Endothelial cell of umbilical vein (primary cell): ENCODE measurements at regions not wholly inside any gene's neighbourhood (a gene's known extent, or its start where the extent isn't known, plus 50 kb on each side); places are given as distances from the start of the nearest gene placed in this dataset.

ENCODE experiments used
- BruUV-seq: library from RNA; stranded (reverse); fragments of 400-500 nt; replicated peaks from 2 replicates; lab custom pipeline; 2021; lab: Mats Ljungman, UMichigan
- CTCF ChIA-PET: fragments of 300-600, 350-600 bp; sonication (Branson Sonifier 250); formaldehyde crosslinking; loops from one replicate; lab custom pipeline; 2021; ENCODE audit warnings: antibody characterized with exemption, inconsistent platforms; lab: Charles Lee
- POLR2A ChIA-PET: fragments of 300-600, 350-600 bp; sonication (Branson Sonifier 250); formaldehyde crosslinking; loops from one replicate; lab custom pipeline; 2021; ENCODE audit warnings: antibody characterized with exemption, inconsistent platforms; lab: Charles Lee
- DNase-seq: peaks from one replicate; pipeline ENCODE4 v3.0.0-alpha.2; 2011; ENCODE audit warnings: low read depth, low spot score
- FAIRE-seq: peaks from 2 replicates; lab custom pipeline; 2011; peaks lifted over from hg19 to GRCh38; lab: Jason Lieb, UNC
- H2AFZ ChIP-seq: 2 replicates; pipeline ENCODE4 v1.6.0; 2012; ENCODE audit warnings: low read depth, low read length, control low read depth, inconsistent platforms
- H3K27ac ChIP-seq: 2 replicates; pipeline ENCODE4 v1.5.1; 2011; ENCODE audit warnings: low read depth, mild to moderate bottlenecking, control low read depth, low read length, moderate library complexity; ENCODE audit not compliant: insufficient read depth
- H3K27me3 ChIP-seq, 2 experiments: 2 replicates each; pipeline versions ENCODE4 v1.6.0 to v1.6.1; 2011; ENCODE audit warnings: low read length in 2 of 2, mixed read lengths in 1 of 2; ENCODE audit not compliant: control insufficient read depth in 2 of 2, insufficient read depth in 2 of 2
- H3K36me3 ChIP-seq, 2 experiments: 2 replicates in 1 of 2; 3 replicates in 1 of 2; pipeline ENCODE4 v1.5.1; 2011; ENCODE audit warnings: low read length in 2 of 2, mild to moderate bottlenecking in 1 of 2, moderate library complexity in 1 of 2; ENCODE audit not compliant: control insufficient read depth in 2 of 2, insufficient read depth in 2 of 2; ENCODE audit errors: extremely low read depth in 1 of 2
- H3K4me1 ChIP-seq: 3 replicates; pipeline ENCODE4 v1.5.1; 2011; ENCODE audit warnings: mild to moderate bottlenecking, low read length; ENCODE audit not compliant: control insufficient read depth, insufficient read depth; ENCODE audit errors: extremely low read depth
- H3K4me2 ChIP-seq: 2 replicates; pipeline ENCODE4 v1.6.1; 2011; ENCODE audit warnings: low read length, control low read depth, mixed read lengths; ENCODE audit not compliant: insufficient read depth
- H3K4me3 ChIP-seq, 3 experiments: fragments of 200-600 bp in 1 of 3; sonication (generic), shearing (Covaris generic) in 1 of 3; replicated peaks in 1 of 3; 2 replicates each; pipeline ENCODE4 v1.5.1; 2011 to 2016; ENCODE audit warnings: control low read depth in 3 of 3, low read length in 3 of 3, mild to moderate bottlenecking in 2 of 3, inconsistent platforms in 1 of 3, low read depth in 1 of 3, moderate library complexity in 1 of 3; ENCODE audit not compliant: insufficient read depth in 1 of 3
- H3K79me2 ChIP-seq: 2 replicates; pipeline ENCODE4 v1.6.0; 2012; ENCODE audit warnings: low read length, inconsistent platforms; ENCODE audit not compliant: control insufficient read depth, insufficient read depth
- H3K9ac ChIP-seq: replicated peaks from 2 replicates; pipeline ENCODE3; 2011; ENCODE audit warnings: low read length, control low read depth; ENCODE audit not compliant: insufficient read depth; ENCODE audit errors: extremely low read depth
- H3K9me1 ChIP-seq: replicated peaks from 3 replicates; pipeline ENCODE4 v1.6.0; 2011; ENCODE audit warnings: mild to moderate bottlenecking, low read length; ENCODE audit not compliant: control insufficient read depth, insufficient read depth; ENCODE audit errors: extremely low read depth
- H3K9me3 ChIP-seq: replicated peaks from 2 replicates; pipeline ENCODE4 v1.5.1; 2012; ENCODE audit warnings: low read length, inconsistent platforms; ENCODE audit not compliant: control insufficient read depth, insufficient read depth
- H4K20me1 ChIP-seq: replicated peaks from 2 replicates; pipeline ENCODE3; 2011; ENCODE audit warnings: mild to moderate bottlenecking, low read length; ENCODE audit not compliant: control insufficient read depth, insufficient read depth; ENCODE audit errors: extremely low read depth
- EZH2 ChIP-seq: IDR thresholded peaks from 2 replicates; pipeline ENCODE4 v1.6.1; 2012; ENCODE audit warnings: borderline replicate concordance, low read depth, mild to moderate bottlenecking, moderate library complexity, low read length, inconsistent platforms; ENCODE audit not compliant: severe bottlenecking
- FOS ChIP-seq: IDR thresholded peaks from 2 replicates; pipeline ENCODE4 v1.6.1; 2011; ENCODE audit warnings: mild to moderate bottlenecking, low read length, moderate library complexity, borderline replicate concordance; ENCODE audit not compliant: insufficient read depth
- JUN ChIP-seq: IDR thresholded peaks from 2 replicates; pipeline ENCODE4 v1.6.1; 2011; ENCODE audit warnings: borderline replicate concordance, low read depth; ENCODE audit not compliant: insufficient read length, insufficient read depth
- MYC ChIP-seq: IDR thresholded peaks from one replicate; pipeline ENCODE4 v1.6.1; 2011; ENCODE audit warnings: mild to moderate bottlenecking, low read depth, low read length
- POLR2A ChIP-seq: IDR thresholded peaks from 2 replicates; pipeline ENCODE4 v1.6.1; 2012; ENCODE audit warnings: low read depth, mild to moderate bottlenecking, control low read depth, low read length
- POLR2AphosphoS5 ChIP-seq: IDR thresholded peaks from 2 replicates; pipeline ENCODE4 v1.6.1; 2012; ENCODE audit warnings: low read depth, mild to moderate bottlenecking, control low read depth, low read length, moderate library complexity; ENCODE audit not compliant: insufficient read depth
- dilution Hi-C: fragments of 300-500 bp; cut with MboI; formaldehyde crosslinking; loops from one replicate; pipeline ENCODE4 v1.15.0; 2019; ENCODE audit warnings: low sequenced_read_pairs; ENCODE audit not compliant: extremely low pct_ligation_motif_present
- intact Hi-C: fragments of 100-400 bp; cut with micrococcal nuclease; formaldehyde crosslinking; loops from one replicate; pipeline ENCODE4 v1.10.0; 2022
- TF ChIP-seq, protein P1 (sequence below): IDR thresholded peaks from 2 replicates; pipeline ENCODE4 v1.6.1; 2011; ENCODE audit not compliant: insufficient read depth, insufficient read length

DNA sequence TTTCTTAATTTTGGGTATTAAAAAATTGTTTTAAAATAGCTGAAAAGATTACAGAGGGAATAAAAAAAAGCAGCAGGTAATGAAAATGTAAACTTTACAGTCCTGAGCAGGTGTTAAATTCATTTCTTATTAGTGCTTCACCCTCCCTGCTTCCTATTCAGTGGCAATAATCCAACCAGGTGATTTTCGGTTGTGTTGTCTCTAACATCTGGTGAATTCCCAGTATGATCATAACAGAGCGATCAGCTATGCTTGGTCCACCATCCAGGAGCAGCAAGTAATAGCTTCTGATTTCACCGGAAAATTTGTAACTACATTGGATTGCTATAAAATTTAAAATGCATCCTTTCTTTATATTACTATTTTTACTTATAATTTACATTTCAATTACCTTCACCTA is 673.1 kb downstream of the SOCS6 start:
- FAIRE-seq (no peak), DNase-seq (no peak)
- no peak overlapping the region for H3K4me3 ChIP-seq
- H3K9me3 ChIP-seq: no peaks in the 10 kb centered on the region
- intact Hi-C loops: no loop called here
- H4K20me1 ChIP-seq: no peaks in the 10 kb centered on the region
- no peaks in the 10 kb centered on the region for H3K9me1 ChIP-seq
- H3K79me2 ChIP-seq: no peaks in the 10 kb centered on the region
- H3K36me3 ChIP-seq: no peaks in the 10 kb centered on the region
- CTCF ChIA-PET: interaction anchor here (1.7 kb wide), 1 partner anchor 20 kb away, joined by 3 read pairs; no protein-coding TSS in a partner anchor
- no peaks in the 10 kb centered on the region for H3K27me3 ChIP-seq
- H3K9ac ChIP-seq: no peak overlapping the region
- no TSS peak for BruUV-seq
- no peak overlapping the region for H3K4me2 ChIP-seq
- dilution Hi-C loops: no loop called here
- no peak overlapping the region for H2AFZ ChIP-seq
- H3K4me1 ChIP-seq: no peaks in the 10 kb centered on the region
- H3K27ac ChIP-seq: no peak overlapping the region
- POLR2A ChIA-PET: no interaction called here
- TF ChIP-seq, protein P1, sequence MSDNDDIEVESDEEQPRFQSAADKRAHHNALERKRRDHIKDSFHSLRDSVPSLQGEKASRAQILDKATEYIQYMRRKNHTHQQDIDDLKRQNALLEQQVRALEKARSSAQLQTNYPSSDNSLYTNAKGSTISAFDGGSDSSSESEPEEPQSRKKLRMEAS: no peak
- no peak for TF ChIP-seq EZH2

DNA sequence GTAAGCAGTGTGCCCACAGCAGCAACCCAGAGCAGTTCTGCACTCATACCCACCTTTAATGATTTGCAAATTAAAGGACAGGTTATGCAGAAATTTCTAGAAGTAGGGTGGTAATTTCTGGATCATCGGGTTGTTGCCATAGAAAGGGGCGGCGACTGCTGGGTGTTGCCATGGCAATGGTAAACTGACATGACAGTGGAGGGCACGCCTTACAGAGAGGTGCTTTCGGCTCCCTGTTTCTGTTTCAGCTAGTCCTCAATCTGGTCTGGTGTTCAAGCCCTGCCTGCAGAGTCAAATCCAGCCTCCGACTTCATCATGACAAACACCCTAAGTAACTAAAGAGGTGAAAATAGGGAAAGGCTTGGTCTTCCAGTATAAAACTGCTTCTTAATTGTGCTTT is 667.7 kb downstream of the SOCS6 start:
- dilution Hi-C loops: no loop called here
- ChIA-PET POLR2A (no interaction called here), CTCF (interaction anchor here (1.0 kb wide), 1 partner anchor 12 kb away, joined by 3 read pairs; no protein-coding TSS in a partner anchor)
- Histone ChIP-seq H3K4me2 (no peak overlapping the region), H3K4me3 (no peak overlapping the region), H3K9ac (no peak overlapping the region), H3K36me3 (no peaks in the 10 kb centered on the region), H3K27ac (no peak overlapping the region), H4K20me1 (no peaks in the 10 kb centered on the region), H3K9me1 (no peaks in the 10 kb centered on the region), H2AFZ (no peak overlapping the region), H3K4me1 (no peaks in the 10 kb centered on the region), H3K9me3 (no peaks in the 10 kb centered on the region), H3K27me3 (no peaks in the 10 kb centered on the region), H3K79me2 (no peaks in the 10 kb centered on the region)
- no TSS peak for BruUV-seq
- FAIRE-seq (no peak), DNase-seq (no peak)
- TF ChIP-seq MYC (no peak), FOS (no peak), EZH2 (no peak), POLR2AphosphoS5 (no peak), POLR2A (no peak), JUN (no peak)
- TF ChIP-seq, protein P1: no peak
- intact Hi-C loops: no loop called here
